Ovary (tissue), 7 donors: ENCODE measurements at regions not wholly inside any gene's neighbourhood (a gene's known extent, or its start where the extent isn't known, plus 50 kb on each side); places are given as distances from the start of the nearest gene placed in this dataset.

Experiments used
- DNase-seq, 5 donors: peaks; one replicate each; pipeline ENCODE4 v3.0.0-alpha.2; 2019 to 2020
- H3K27ac ChIP-seq, 2 donors: fragments of 200-600 bp; one replicate each; pipeline versions ENCODE4 v1.5.1 to v1.8.0; 2019 to 2022
- H3K27me3 ChIP-seq: fragments of 200-600 bp; one replicate; pipeline ENCODE4 v1.8.0; 2022
- H3K36me3 ChIP-seq: fragments of 200-600 bp; sonication (generic); one replicate; pipeline ENCODE4 v1.5.1; 2019
- H3K4me1 ChIP-seq: one replicate; pipeline ENCODE4 v1.8.1; 2013; ENCODE audit warnings: mild to moderate bottlenecking, moderate library complexity; ENCODE audit not compliant: insufficient read depth
- H3K4me3 ChIP-seq: fragments of 200-600 bp; sonication (generic); one replicate; pipeline ENCODE4 v1.5.1; 2017
- H3K9me3 ChIP-seq, 2 donors: fragments of 200-600 bp in 1 of 2; sonication (generic) in 1 of 2; one replicate each; pipeline versions ENCODE4 v1.5.1 to v1.8.1; 2013 to 2019; ENCODE audit warnings: mild to moderate bottlenecking in 1 of 2, moderate library complexity in 1 of 2
- CTCF ChIP-seq, 3 donors: fragments of 450-650 bp in 2 of 3; fragments of 200-600 bp in 1 of 3; IDR thresholded peaks; one replicate each; pipeline versions ENCODE4 v1.5.1 to v1.8.0; 2016 to 2022; ENCODE audit warnings: antibody characterized with exemption in 3 of 3, mild to moderate bottlenecking in 1 of 3
- EP300 ChIP-seq: sonication (generic); formaldehyde crosslinking; IDR thresholded peaks from one replicate; pipeline ENCODE4 v1.6.1; 2017; ENCODE audit warnings: antibody characterized with exemption
- POLR2A ChIP-seq: fragments of 450-650 bp; IDR thresholded peaks from one replicate; pipeline ENCODE4 v1.6.1; 2017; ENCODE audit warnings: antibody characterized with exemption, mild to moderate bottlenecking, moderate library complexity
- WGBS, 3 donors: extraction: QIAGEN DNeasy Blood & Tissue Kit in 1 of 3; methylation state at CpG; one replicate each; pipeline versions ENCODE4 v1.1.5 to v1.1.7; 2013 to 2017; 5-methylcytosine and 5-hydroxymethylcytosine counted together
- intact Hi-C, 4 donors: fragments of 100-400 bp; cut with DNase I; formaldehyde crosslinking; loops; one replicate each; pipeline versions ENCODE4 v1.11.0 to v1.15.1; 2022 to 2023
- donor health status: DM: no; HTN: no; CAD: no; lungs with moderate emphysema.
- donor health status: DM: no; HTN: no; CAD: no.
- donor health status: Bipolar disorder and iron deficiency.
- donor health status: DM: no; HTN: no; CAD: no.
- donor health status: DM: yes; HTN: yes; CAD: no.

DNA sequence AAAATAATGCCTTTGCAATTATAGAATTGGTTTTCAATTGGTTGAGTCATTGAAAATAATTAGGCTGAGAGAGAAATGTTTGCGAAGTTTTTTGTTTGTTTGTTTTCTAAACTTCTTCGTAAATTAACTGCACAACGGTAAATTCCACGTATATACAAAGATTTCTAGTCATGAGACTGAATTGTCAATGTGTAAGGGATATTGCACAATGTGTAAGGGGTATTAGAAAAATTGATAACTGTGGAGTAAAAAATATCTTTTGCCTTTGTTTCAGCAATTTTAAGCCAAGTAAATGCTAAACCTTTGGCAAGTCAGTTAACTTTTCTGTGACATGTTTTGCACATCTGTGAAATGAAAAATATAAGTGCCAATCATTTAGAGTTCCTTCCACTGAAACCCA is 606.0 kb downstream of the TMEM182 start:
- no peak for DNase-seq
- H3K36me3 ChIP-seq: no peaks in the 10 kb centered on the region
- H3K9me3 ChIP-seq: no peaks in the 10 kb centered on the region
- TF ChIP-seq CTCF (IDR thresholded peaks at IDR 0.05) (no peak), EP300 (no peak), POLR2A (no peak)
- H3K4me1 ChIP-seq: no peaks in the 10 kb centered on the region
- WGBS, 3 donors: 82 to 87% (median 82%) methylated on average over 4 of the region's 4 CpGs
- intact Hi-C loops: no loop called here
- no peak overlapping the region for H3K4me3 ChIP-seq
- H3K27me3 ChIP-seq: no peaks in the 10 kb centered on the region
- H3K27ac ChIP-seq: no peak overlapping the region

DNA sequence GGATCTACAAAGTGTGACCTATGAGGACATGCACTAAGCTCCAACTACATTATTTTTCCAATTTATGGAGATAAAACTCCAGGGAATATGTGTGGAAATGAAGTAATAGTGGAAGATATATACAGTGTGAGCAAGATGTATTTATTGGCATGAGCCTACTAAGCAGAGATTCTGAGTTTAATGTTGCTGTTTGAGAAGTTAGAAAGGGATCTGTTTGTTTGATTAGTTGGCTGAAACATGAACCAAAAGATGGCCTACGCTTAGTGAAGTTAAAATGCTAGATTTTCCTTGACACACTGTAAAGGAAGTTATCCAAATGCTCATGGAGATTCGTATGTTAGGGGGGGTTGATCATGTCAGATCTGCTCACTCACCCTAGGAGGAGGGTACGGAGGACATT is 621.7 kb downstream of the TMEM182 start:
- H3K36me3 ChIP-seq: no peaks in the 10 kb centered on the region
- 50 to 72% (median 55%) methylated on average over 3 of the region's 3 CpGs for WGBS, 3 donors
- no peak overlapping the region for H3K4me3 ChIP-seq
- peaks cover 0 to 3% of the 10 kb centered on the region in 2 donors for H3K9me3 ChIP-seq
- no peaks in the 10 kb centered on the region for H3K27me3 ChIP-seq
- H3K27ac ChIP-seq: no peak overlapping the region
- no peak for TF ChIP-seq POLR2A
- TF ChIP-seq EP300: no peak
- no peak for TF ChIP-seq CTCF (IDR thresholded peaks at IDR 0.05)
- no peaks in the 10 kb centered on the region for H3K4me1 ChIP-seq
- no peak for DNase-seq
- intact Hi-C loops: no loop called here

DNA sequence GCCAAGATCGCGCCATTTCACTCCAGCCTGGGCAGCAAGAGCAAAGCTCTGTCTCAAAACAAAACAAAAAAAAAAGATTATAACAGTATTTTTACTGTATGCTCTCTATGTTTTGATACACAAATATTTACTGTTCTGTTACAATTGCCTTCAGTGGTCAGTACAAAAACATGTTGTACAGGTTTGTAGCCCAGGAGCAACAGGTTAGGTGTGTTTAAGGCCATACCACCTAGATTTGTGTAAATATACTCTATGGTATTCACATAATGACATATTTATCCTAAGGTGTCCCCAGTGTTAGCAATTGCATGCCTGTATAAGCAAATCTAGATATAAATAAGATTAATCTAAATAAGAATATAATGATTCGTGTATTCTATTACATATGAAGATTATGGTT is 625.0 kb downstream of the TMEM182 start:
- Histone ChIP-seq H3K9me3 (no peaks in the 10 kb centered on the region), H3K4me3 (no peak overlapping the region), H3K4me1 (no peaks in the 10 kb centered on the region), H3K27me3 (no peaks in the 10 kb centered on the region), H3K36me3 (no peaks in the 10 kb centered on the region), H3K27ac (no peak overlapping the region)
- TF ChIP-seq POLR2A: no peak
- TF ChIP-seq CTCF (IDR thresholded peaks at IDR 0.05): no peak
- TF ChIP-seq EP300: no peak
- DNase-seq: no peak
- WGBS, 3 donors: 87 to 93% (median 88%) methylated on average over 3 of the region's 3 CpGs
- intact Hi-C loops: no loop called here

DNA sequence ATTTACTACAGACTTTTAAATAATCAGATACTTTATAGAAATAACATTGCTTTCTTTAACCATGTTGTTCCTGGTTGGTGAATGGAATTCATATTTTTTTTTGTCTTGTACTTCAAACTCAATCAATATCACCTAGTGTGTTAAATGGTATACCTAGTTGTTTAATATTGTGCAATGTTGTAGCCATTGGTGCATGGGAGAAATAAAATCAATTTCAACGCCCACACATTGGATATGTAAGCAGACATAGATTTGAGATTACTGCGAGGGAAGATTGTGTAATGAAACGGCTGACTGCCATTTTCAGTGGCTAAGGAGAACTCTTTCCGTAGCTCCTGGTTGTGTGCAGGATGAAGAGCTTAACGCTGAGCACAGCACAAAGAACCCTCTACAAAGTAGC is 626.1 kb downstream of the TMEM182 start:
- intact Hi-C loops: no loop called here
- 75 to 85% (median 78%) methylated on average over 5 of the region's 5 CpGs for WGBS, 3 donors
- no peak for TF ChIP-seq POLR2A
- no peak for TF ChIP-seq EP300
- Histone ChIP-seq H3K36me3 (no peaks in the 10 kb centered on the region), H3K27ac (no peak overlapping the region), H3K4me1 (no peaks in the 10 kb centered on the region), H3K9me3 (no peaks in the 10 kb centered on the region), H3K4me3 (no peak overlapping the region), H3K27me3 (no peaks in the 10 kb centered on the region)
- no peak for DNase-seq

- Histone ChIP-seq H3K27ac (no peak overlapping the region), H3K9me3 (no peaks in the 10 kb centered on the region), H3K4me3 (no peak overlapping the region), H3K4me1 (no peaks in the 10 kb centered on the region), H3K27me3 (no peaks in the 10 kb centered on the region), H3K36me3 (no peaks in the 10 kb centered on the region)
- WGBS, 3 donors: 18 to 28% (median 18%) methylated on average over 1 of the region's 1 CpG
- no peak for TF ChIP-seq EP300
- TF ChIP-seq POLR2A: no peak
- no peak for TF ChIP-seq CTCF (IDR thresholded peaks at IDR 0.05)
- intact Hi-C loops: no loop called here
- DNase-seq: no peak
These were observed 634.3 kb downstream of the TMEM182 start for GRCh38 chr2:103396152-103396551.
